ENCODE measurements at regions not wholly inside any gene's neighbourhood (a gene's known extent, or its start where the extent isn't known, plus 50 kb on each side); places are given as distances from the start of the nearest gene placed in this dataset.

DNA sequence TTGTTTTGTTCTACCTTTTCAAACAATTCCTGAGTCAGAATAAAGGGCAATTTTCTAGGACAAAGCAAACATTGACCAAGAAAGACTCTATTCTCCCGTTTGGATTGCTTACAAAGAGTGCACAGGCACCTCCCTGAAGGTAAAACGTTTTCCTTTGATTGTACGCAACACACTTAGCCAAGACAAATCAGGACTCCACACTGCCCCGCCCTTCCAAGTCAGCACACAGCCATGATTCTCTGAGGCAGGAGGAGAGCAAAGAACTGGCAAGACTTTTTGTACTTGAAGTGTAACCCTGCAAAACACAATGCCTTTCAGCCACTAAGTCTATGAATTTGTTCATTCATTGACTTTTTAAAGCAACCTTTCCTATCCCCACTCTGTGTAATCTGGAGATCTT lies 85.0 kb upstream of the FAM180A start:
- Histone ChIP-seq H3K9me3 (ENCODE audit: control insufficient read depth in 5 of 5, low read length in 5 of 5) (no peaks in the 10 kb centered on the region), H3K4me1 (ENCODE audit: control insufficient read depth in 5 of 5, insufficient read depth in 5 of 5, low read length in 5 of 5) (peaks cover 0 to 32% (median 0%) of the 10 kb centered on the region in 5 donors), H3K27me3 (ENCODE audit: control insufficient read depth in 5 of 5, insufficient read depth in 4 of 5, low read length in 5 of 5) (peaks cover 0 to 4% (median 2%) of the 10 kb centered on the region in 5 donors), H3K4me3 (ENCODE audit: low read depth in 1 of 5, low read length in 5 of 5) (no peak overlapping the region), H3K27ac (ENCODE audit: low read depth, low read length) (no peak overlapping the region), H3K9ac (ENCODE audit: low read length in 5 of 5) (no peak overlapping the region), H3K36me3 (ENCODE audit: control insufficient read depth in 5 of 5, insufficient read depth in 5 of 5, low read length in 5 of 5) (no peaks in the 10 kb centered on the region)

- Histone ChIP-seq H3K4me1 (ENCODE audit: control insufficient read depth in 5 of 5, insufficient read depth in 5 of 5, low read length in 5 of 5) (peaks cover 0 to 32% (median 0%) of the 10 kb centered on the region in 5 donors), H3K27me3 (ENCODE audit: control insufficient read depth in 5 of 5, insufficient read depth in 4 of 5, low read length in 5 of 5) (peaks cover 0 to 4% (median 2%) of the 10 kb centered on the region in 5 donors), H3K27ac (ENCODE audit: low read depth, low read length) (no peak overlapping the region), H3K9ac (ENCODE audit: low read length in 5 of 5) (no peak overlapping the region), H3K4me3 (ENCODE audit: low read depth in 1 of 5, low read length in 5 of 5) (no peak overlapping the region), H3K9me3 (ENCODE audit: control insufficient read depth in 5 of 5, low read length in 5 of 5) (no peaks in the 10 kb centered on the region), H3K36me3 (ENCODE audit: control insufficient read depth in 5 of 5, insufficient read depth in 5 of 5, low read length in 5 of 5) (no peaks in the 10 kb centered on the region)
Observed at GRCh38 chr7:135831455-135832195, 83.0 kb upstream of the FAM180A start.

GRCh38 chr7:135828604-135829003 lies 80.0 kb upstream of the FAM180A start:
- no peak overlapping the region for H3K4me3 ChIP-seq (ENCODE audit: low read depth in 1 of 5, low read length in 5 of 5)

DNA sequence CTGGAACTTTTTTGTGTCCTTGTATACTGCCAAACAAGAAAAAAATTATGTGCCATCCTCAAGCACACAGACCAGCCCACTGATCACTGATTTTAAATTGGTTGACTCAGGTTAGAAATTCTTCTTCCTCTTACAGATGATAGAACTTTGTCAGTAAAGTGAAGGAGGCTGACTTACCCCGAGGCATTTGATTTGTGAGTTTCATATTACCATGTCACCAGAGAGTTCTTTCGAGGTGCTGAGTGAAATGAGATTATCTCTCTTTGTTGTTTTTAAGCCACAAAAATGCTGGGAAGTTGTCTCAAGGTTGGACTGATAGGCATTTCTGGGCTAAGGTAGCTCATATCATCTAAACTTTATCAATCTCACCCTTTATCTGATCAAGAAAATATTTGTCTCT lies 78.8 kb upstream of the FAM180A start:
- Histone ChIP-seq H3K9ac (ENCODE audit: low read length in 5 of 5) (no peak overlapping the region), H3K27ac (ENCODE audit: low read depth, low read length) (no peak overlapping the region), H3K4me1 (ENCODE audit: control insufficient read depth in 5 of 5, insufficient read depth in 5 of 5, low read length in 5 of 5) (peaks cover 0 to 12% (median 0%) of the 10 kb centered on the region in 5 donors), H3K9me3 (ENCODE audit: control insufficient read depth in 5 of 5, low read length in 5 of 5) (no peaks in the 10 kb centered on the region), H3K4me3 (ENCODE audit: low read depth in 1 of 5, low read length in 5 of 5) (no peak overlapping the region), H3K27me3 (ENCODE audit: control insufficient read depth in 5 of 5, insufficient read depth in 4 of 5, low read length in 5 of 5) (peaks cover 0 to 7% (median under 1%) of the 10 kb centered on the region in 5 donors), H3K36me3 (ENCODE audit: control insufficient read depth in 5 of 5, insufficient read depth in 5 of 5, low read length in 5 of 5) (no peaks in the 10 kb centered on the region)

More at GRCh38 chr7:135828604-135829003, 80.0 kb upstream of the FAM180A start:
- no peak overlapping the region for H3K27ac ChIP-seq (ENCODE audit: low read depth, low read length)
- no peaks in the 10 kb centered on the region for H3K36me3 ChIP-seq (ENCODE audit: control insufficient read depth in 5 of 5, insufficient read depth in 5 of 5, low read length in 5 of 5)
- H3K27me3 ChIP-seq (ENCODE audit: control insufficient read depth in 5 of 5, insufficient read depth in 4 of 5, low read length in 5 of 5): peaks cover 0 to 7% (median 2%) of the 10 kb centered on the region in 5 donors
- no peak overlapping the region for H3K9ac ChIP-seq (ENCODE audit: low read length in 5 of 5)
- H3K4me1 ChIP-seq (ENCODE audit: control insufficient read depth in 5 of 5, insufficient read depth in 5 of 5, low read length in 5 of 5): peaks cover 0 to 18% (median 0%) of the 10 kb centered on the region in 5 donors
- no peaks in the 10 kb centered on the region for H3K9me3 ChIP-seq (ENCODE audit: control insufficient read depth in 5 of 5, low read length in 5 of 5)

DNA sequence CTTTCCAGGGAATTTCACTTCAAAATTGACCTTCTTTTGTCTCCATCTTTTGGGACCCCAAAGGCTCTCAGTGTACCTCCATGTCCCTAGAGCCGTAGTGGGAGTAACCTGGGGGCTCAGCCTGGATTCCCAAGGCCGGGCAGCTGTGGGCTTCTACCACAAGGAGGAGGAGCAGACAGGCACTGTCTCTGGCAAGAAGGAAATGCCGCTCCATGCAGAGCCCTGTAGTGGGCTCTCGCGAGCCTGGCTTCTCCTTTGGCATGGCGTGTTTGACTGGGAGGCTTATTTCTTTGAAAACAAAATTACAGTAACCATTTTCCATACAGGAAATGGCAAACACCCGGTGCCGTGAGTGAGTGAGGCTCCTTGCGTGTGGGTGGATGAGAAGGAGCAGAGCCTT lies 76.8 kb upstream of the FAM180A start:
- H3K9ac ChIP-seq (ENCODE audit: low read length in 5 of 5): no peak overlapping the region
- no peak overlapping the region for H3K4me3 ChIP-seq (ENCODE audit: low read depth in 1 of 5, low read length in 5 of 5)
- H3K27me3 ChIP-seq (ENCODE audit: control insufficient read depth in 5 of 5, insufficient read depth in 4 of 5, low read length in 5 of 5): peaks cover 0 to 4% (median 0%) of the 10 kb centered on the region in 5 donors
- H3K36me3 ChIP-seq (ENCODE audit: control insufficient read depth in 5 of 5, insufficient read depth in 5 of 5, low read length in 5 of 5): no peaks in the 10 kb centered on the region
- H3K9me3 ChIP-seq (ENCODE audit: control insufficient read depth in 5 of 5, low read length in 5 of 5): no peaks in the 10 kb centered on the region
- H3K4me1 ChIP-seq (ENCODE audit: control insufficient read depth in 5 of 5, insufficient read depth in 5 of 5, low read length in 5 of 5): peaks cover 0 to 13% (median 0%) of the 10 kb centered on the region in 5 donors
- H3K27ac ChIP-seq (ENCODE audit: low read depth, low read length): no peak overlapping the region

DNA sequence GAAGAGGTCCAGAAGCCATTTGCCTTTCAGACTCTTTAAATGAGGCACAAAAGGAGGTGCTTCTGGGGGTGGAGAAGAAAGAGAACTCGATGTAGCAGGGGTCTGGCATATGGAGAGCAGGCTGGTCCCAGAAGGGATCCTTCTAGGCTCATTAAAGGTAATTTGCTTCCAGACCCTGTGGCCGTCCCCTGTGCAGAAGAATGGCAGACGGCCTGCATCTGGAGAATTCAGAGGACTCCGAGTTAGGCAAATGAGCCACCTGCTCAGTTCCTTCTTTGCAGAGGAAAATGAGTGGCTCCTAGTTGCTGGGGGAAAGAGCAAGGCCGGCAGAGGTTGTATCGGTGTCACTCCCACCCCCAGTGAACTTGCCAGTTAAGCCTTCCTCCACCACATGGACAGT lies 73.8 kb upstream of the FAM180A start:
- Histone ChIP-seq H3K9ac (ENCODE audit: low read length in 5 of 5) (no peak overlapping the region), H3K27ac (ENCODE audit: low read depth, low read length) (no peak overlapping the region), H3K36me3 (ENCODE audit: control insufficient read depth in 5 of 5, insufficient read depth in 5 of 5, low read length in 5 of 5) (no peaks in the 10 kb centered on the region), H3K4me3 (ENCODE audit: low read depth in 1 of 5, low read length in 5 of 5) (no peak overlapping the region), H3K4me1 (ENCODE audit: control insufficient read depth in 5 of 5, insufficient read depth in 5 of 5, low read length in 5 of 5) (peaks cover 0 to 12% (median 0%) of the 10 kb centered on the region in 5 donors), H3K9me3 (ENCODE audit: control insufficient read depth in 5 of 5, low read length in 5 of 5) (no peaks in the 10 kb centered on the region), H3K27me3 (ENCODE audit: control insufficient read depth in 5 of 5, insufficient read depth in 4 of 5, low read length in 5 of 5) (peaks cover 0 to 3% (median 0%) of the 10 kb centered on the region in 5 donors)

DNA sequence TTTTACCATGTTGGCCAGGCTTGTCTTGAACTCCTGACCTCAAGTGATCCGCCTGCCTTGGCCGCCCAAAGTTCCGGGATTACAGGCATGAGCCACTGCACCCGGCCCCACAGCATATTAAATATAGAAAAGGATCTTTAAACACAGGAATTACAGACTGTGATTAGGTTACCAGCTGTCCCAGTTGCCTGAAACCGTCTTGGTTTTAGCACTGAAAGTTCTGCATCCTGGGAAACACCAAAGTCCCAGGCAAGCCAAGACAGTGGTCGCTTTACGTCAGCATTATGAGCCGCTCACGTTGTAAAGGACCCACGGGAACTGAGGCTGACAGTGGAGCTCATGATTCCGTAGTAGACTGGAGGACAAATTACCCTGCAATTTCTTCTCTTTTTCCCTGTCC lies 69.0 kb upstream of the FAM180A start:
- H3K36me3 ChIP-seq (ENCODE audit: control insufficient read depth in 5 of 5, insufficient read depth in 5 of 5, low read length in 5 of 5): no peaks in the 10 kb centered on the region
- no peaks in the 10 kb centered on the region for H3K9me3 ChIP-seq (ENCODE audit: control insufficient read depth in 5 of 5, low read length in 5 of 5)
- H3K9ac ChIP-seq (ENCODE audit: low read length in 5 of 5): no peak overlapping the region
- no peak overlapping the region for H3K4me3 ChIP-seq (ENCODE audit: low read depth in 1 of 5, low read length in 5 of 5)
- H3K27me3 ChIP-seq (ENCODE audit: control insufficient read depth in 5 of 5, insufficient read depth in 4 of 5, low read length in 5 of 5): no peaks in the 10 kb centered on the region
- H3K27ac ChIP-seq (ENCODE audit: low read depth, low read length): no peak overlapping the region
- H3K4me1 ChIP-seq (ENCODE audit: control insufficient read depth in 5 of 5, insufficient read depth in 5 of 5, low read length in 5 of 5): peaks cover 0 to 11% (median 0%) of the 10 kb centered on the region in 5 donors

- Histone ChIP-seq H3K27me3 (ENCODE audit: control insufficient read depth in 5 of 5, insufficient read depth in 4 of 5, low read length in 5 of 5) (no peaks in the 10 kb centered on the region), H3K27ac (ENCODE audit: low read depth, low read length) (no peak overlapping the region), H3K4me1 (ENCODE audit: control insufficient read depth in 5 of 5, insufficient read depth in 5 of 5, low read length in 5 of 5) (peaks cover 0 to 4% (median 0%) of the 10 kb centered on the region in 5 donors), H3K9ac (ENCODE audit: low read length in 5 of 5) (no peak overlapping the region), H3K4me3 (ENCODE audit: low read depth in 1 of 5, low read length in 5 of 5) (no peak overlapping the region), H3K36me3 (ENCODE audit: control insufficient read depth in 5 of 5, insufficient read depth in 5 of 5, low read length in 5 of 5) (no peaks in the 10 kb centered on the region), H3K9me3 (ENCODE audit: control insufficient read depth in 5 of 5, low read length in 5 of 5) (no peaks in the 10 kb centered on the region)
Observed at GRCh38 chr7:135815033-135815432, 66.4 kb upstream of the FAM180A start.

GRCh38 chr7:135812148-135812547 lies 63.5 kb upstream of the FAM180A start:
- Histone ChIP-seq H3K9ac (ENCODE audit: low read length in 5 of 5) (no peak overlapping the region), H3K27me3 (ENCODE audit: control insufficient read depth in 5 of 5, insufficient read depth in 4 of 5, low read length in 5 of 5) (no peaks in the 10 kb centered on the region), H3K4me1 (ENCODE audit: control insufficient read depth in 5 of 5, insufficient read depth in 5 of 5, low read length in 5 of 5) (peaks cover 0 to 12% (median 10%) of the 10 kb centered on the region in 5 donors), H3K9me3 (ENCODE audit: control insufficient read depth in 5 of 5, low read length in 5 of 5) (no peaks in the 10 kb centered on the region), H3K36me3 (ENCODE audit: control insufficient read depth in 5 of 5, insufficient read depth in 5 of 5, low read length in 5 of 5) (no peaks in the 10 kb centered on the region), H3K27ac (ENCODE audit: low read depth, low read length) (no peak overlapping the region), H3K4me3 (ENCODE audit: low read depth in 1 of 5, low read length in 5 of 5) (no peak overlapping the region)

GRCh38 chr7:135811506-135811905 lies 62.9 kb upstream of the FAM180A start:
- no peaks in the 10 kb centered on the region for H3K36me3 ChIP-seq (ENCODE audit: control insufficient read depth in 5 of 5, insufficient read depth in 5 of 5, low read length in 5 of 5)
- H3K9me3 ChIP-seq (ENCODE audit: control insufficient read depth in 5 of 5, low read length in 5 of 5): no peaks in the 10 kb centered on the region
- no peaks in the 10 kb centered on the region for H3K27me3 ChIP-seq (ENCODE audit: control insufficient read depth in 5 of 5, insufficient read depth in 4 of 5, low read length in 5 of 5)
- H3K4me3 ChIP-seq (ENCODE audit: low read depth in 1 of 5, low read length in 5 of 5): no peak overlapping the region
- H3K27ac ChIP-seq (ENCODE audit: low read depth, low read length): no peak overlapping the region
- H3K4me1 ChIP-seq (ENCODE audit: control insufficient read depth in 5 of 5, insufficient read depth in 5 of 5, low read length in 5 of 5): peaks cover 0 to 12% (median 10%) of the 10 kb centered on the region in 5 donors
- no peak overlapping the region for H3K9ac ChIP-seq (ENCODE audit: low read length in 5 of 5)

All from subcutaneous abdominal adipose tissue (tissue), 5 donors.